ENCODE measurements at regions not wholly inside any gene's neighbourhood (a gene's known extent, or its start where the extent isn't known, plus 50 kb on each side); places are given as distances from the start of the nearest gene placed in this dataset.
"Not testable (repeated sequence)": the region's sequence is repeated elsewhere in the genome, so short reads cannot be mapped to it uniquely, and the experiment has no call there.

GRCh38 chr21:28309596-28309995, 683.1 kb downstream of the LTN1 start:
- intact Hi-C loops (cut with DNase I) = no loop called here
- DNase-seq (ENCODE audit: low spot score) = no peak

GRCh38 chr21:28308516-28308915, 684.2 kb downstream of the LTN1 start:
- intact Hi-C loops (cut with DNase I) = no loop called here
- DNase-seq (ENCODE audit: low spot score) = no peak

GRCh38 chr21:28299946-28300345, 692.7 kb downstream of the LTN1 start:
- intact Hi-C loops (cut with DNase I) = no loop called here
- DNase-seq (ENCODE audit: low spot score) = no peak

- no peak for DNase-seq (ENCODE audit: low spot score)
- intact Hi-C loops (cut with DNase I) = no loop called here
These were observed 694.4 kb downstream of the LTN1 start for GRCh38 chr21:28298251-28298672.

GRCh38 chr21:28294051-28294450, 698.6 kb downstream of the LTN1 start:
- no peak for DNase-seq (ENCODE audit: low spot score)
- intact Hi-C loops (cut with DNase I) = no loop called here

GRCh38 chr21:28283641-28284490, 708.8 kb downstream of the LTN1 start:
- intact Hi-C loops (cut with DNase I) = no loop called here

GRCh38 chr21:28282833-28283232, 709.8 kb downstream of the LTN1 start:
- intact Hi-C loops (cut with DNase I) = no loop called here
- no peak for DNase-seq (ENCODE audit: low spot score)

More at GRCh38 chr21:28283641-28284490, 708.8 kb downstream of the LTN1 start:
- DNase-seq (ENCODE audit: low spot score) = no peak

- intact Hi-C loops (cut with DNase I); DNase-seq (ENCODE audit: low spot score): not testable (repeated sequence)
These were observed 711.3 kb downstream of the LTN1 start for GRCh38 chr21:28281357-28281756.

GRCh38 chr21:28280611-28281010, 712.1 kb downstream of the LTN1 start:
- DNase-seq (ENCODE audit: low spot score) = no peak
- intact Hi-C loops (cut with DNase I) = no loop called here

GRCh38 chr21:28277324-28277723, 715.4 kb downstream of the LTN1 start:
- intact Hi-C loops (cut with DNase I) = no loop called here

GRCh38 chr21:28272272-28272992, 720.2 kb downstream of the LTN1 start:
- DNase-seq (ENCODE audit: low spot score) = no peak
- intact Hi-C loops (cut with DNase I) = no loop called here

More at GRCh38 chr21:28277324-28277723, 715.4 kb downstream of the LTN1 start:
- DNase-seq (ENCODE audit: low spot score) = no peak

GRCh38 chr21:28269173-28269572, 723.5 kb downstream of the LTN1 start:
- DNase-seq (ENCODE audit: low spot score) = no peak
- intact Hi-C loops (cut with DNase I) = no loop called here

GRCh38 chr21:28268685-28269084, 724.0 kb downstream of the LTN1 start:
- no peak for DNase-seq (ENCODE audit: low spot score)
- intact Hi-C loops (cut with DNase I) = no loop called here

- DNase-seq (ENCODE audit: low spot score) = no peak
- intact Hi-C loops (cut with DNase I) = no loop called here
These were observed 725.2 kb downstream of the LTN1 start for GRCh38 chr21:28267449-28267848.

GRCh38 chr21:28266061-28266460, 726.6 kb downstream of the LTN1 start:
- DNase-seq (ENCODE audit: low spot score) = no peak
- intact Hi-C loops (cut with DNase I) = no loop called here

- intact Hi-C loops (cut with DNase I) = no loop called here
These were observed 728.7 kb downstream of the LTN1 start for GRCh38 chr21:28263974-28264373.

GRCh38 chr21:28261298-28261697, 731.4 kb downstream of the LTN1 start:
- intact Hi-C loops (cut with DNase I) = no loop called here
- no peak for DNase-seq (ENCODE audit: low spot score)

More at GRCh38 chr21:28263974-28264373, 728.7 kb downstream of the LTN1 start:
- no peak for DNase-seq (ENCODE audit: low spot score)

- DNase-seq (ENCODE audit: low spot score) = no peak
- intact Hi-C loops (cut with DNase I) = no loop called here
These were observed 735.4 kb downstream of the LTN1 start for GRCh38 chr21:28257276-28257675.

- no peak for DNase-seq (ENCODE audit: low spot score)
- intact Hi-C loops (cut with DNase I) = no loop called here
These were observed 735.8 kb downstream of the LTN1 start for GRCh38 chr21:28256837-28257236.

GRCh38 chr21:28256420-28256831, 736.3 kb downstream of the LTN1 start:
- no peak for DNase-seq (ENCODE audit: low spot score)
- intact Hi-C loops (cut with DNase I) = no loop called here

GRCh38 chr21:28253961-28254360, 738.7 kb downstream of the LTN1 start:
- intact Hi-C loops (cut with DNase I) = no loop called here
- no peak for DNase-seq (ENCODE audit: low spot score)

Data from cardiac septum (tissue), 1 donor.